Dedifferentiated amniotic fluid mesenchymal stem cell (primary cell): ENCODE measurements at regions not wholly inside any gene's neighbourhood (a gene's known extent, or its start where the extent isn't known, plus 50 kb on each side); places are given as distances from the start of the nearest gene placed in this dataset.

Experiments
- DNase-seq: peaks from one replicate; pipeline ENCODE4 v3.0.0-alpha.2; 2016; ENCODE audit errors: extremely low spot score

DNA sequence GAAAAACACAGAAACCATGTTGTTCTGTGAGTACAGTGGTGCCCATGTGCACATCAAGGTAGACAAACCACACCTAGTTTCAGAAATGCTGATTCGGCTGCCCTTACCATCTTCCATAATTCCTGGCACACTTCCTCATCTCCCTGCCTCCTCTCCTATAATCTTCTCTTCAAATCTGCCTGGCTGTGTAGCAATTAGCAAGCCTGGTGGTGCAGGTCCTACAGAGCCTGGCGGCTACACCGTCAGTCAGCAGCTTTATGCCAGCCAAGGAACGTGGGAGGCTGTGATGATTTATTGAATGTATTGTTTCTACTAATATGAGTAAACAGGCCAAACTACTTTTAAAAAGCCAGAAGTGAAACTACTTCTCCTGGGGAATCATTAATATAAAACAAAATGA lies 106.8 kb downstream of the SEMA6D start:
- DNase-seq: no peak

DNA sequence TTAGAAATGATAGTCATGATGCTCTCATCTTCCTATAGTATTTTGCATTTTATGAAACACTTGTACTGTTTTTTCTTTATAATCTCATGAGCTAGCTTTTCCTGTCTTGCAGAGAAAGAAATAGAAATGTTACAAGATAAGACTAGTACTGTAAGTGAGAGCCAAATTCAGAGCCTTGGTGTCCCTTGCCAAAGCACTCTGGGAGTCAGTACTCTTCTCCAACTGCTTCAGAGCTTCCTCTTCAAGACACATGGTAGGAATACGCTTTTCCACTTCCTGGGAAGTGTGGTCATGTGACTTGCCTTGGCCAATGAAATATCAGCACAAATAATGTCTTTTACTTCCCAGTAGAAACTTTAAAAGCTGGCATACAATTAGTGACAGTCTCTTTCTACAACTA lies 112.4 kb downstream of the SEMA6D start:
- no peak for DNase-seq

DNA sequence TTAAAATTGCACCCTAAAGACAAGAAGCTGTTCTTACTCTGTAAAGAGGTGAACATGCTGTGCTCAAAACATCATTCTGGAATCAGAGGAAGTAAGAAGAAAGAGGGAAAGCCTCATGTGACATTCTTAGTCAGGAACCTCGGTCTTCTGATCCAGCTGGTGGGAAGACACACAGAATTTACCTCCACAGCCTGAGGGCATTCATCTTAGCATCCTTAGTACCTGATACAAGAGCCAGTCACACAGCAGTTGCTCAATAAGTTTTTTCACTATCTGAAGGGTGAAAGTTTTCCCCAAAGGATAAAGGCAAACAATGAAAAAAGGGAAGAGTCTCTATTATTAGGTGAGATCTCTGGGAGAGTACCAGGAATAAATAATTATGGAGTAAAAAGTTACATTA lies 116.8 kb downstream of the SEMA6D start:
- no peak for DNase-seq

DNA sequence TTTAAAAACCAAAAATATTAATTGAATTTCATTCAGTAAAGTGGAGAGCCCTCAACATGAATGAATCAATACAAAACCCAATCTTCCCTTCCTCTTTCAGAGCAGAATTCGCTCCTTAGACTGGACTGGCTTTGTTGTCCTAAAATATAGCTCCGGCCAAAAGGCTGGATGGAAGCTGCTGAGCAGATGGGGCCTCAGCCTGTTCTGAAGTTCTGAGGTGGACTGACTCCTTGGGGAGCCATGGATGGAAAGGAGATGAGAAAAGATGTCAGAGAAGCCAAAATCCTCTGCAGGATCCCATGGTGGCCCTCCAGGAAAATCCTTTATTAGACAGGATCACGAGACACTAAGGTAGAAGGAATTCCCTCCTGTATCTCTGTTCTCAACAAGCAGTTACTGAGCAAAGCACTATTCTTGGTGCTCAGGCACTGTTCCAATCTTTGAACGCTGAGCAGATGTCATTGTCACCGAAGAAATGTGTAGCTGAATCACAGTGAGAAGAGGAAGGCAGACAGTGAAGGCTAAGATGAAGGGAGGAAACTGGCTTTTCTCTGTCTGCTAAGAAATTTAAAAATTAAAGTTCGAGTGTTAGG lies 122.0 kb downstream of the SEMA6D start:
- DNase-seq: no peak

DNA sequence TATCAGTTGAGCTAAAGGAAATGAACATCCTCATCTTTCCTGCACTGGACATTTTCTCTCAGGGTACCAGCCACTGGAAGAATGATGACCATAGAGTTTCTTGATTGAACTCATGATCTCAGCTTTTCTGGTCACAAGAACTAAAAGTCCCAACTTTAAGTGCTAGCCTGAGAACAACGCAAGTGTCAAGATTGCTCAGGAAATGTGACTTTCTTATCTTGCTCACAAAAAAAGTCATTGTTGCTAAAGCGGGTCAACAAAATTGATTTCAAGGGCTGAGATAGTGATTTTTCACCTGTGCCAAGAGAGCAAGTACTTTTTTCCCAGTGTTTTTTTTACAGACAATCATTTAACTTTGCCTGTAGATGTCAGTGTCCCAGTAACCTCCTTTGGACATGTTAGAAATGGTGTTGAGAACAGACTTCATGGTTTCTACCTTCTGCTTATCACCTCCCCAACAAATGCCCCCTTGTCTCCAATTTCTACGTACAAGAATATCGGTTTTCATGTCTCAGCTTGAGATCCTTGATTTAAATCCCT lies 125.9 kb downstream of the SEMA6D start:
- no peak for DNase-seq

DNA sequence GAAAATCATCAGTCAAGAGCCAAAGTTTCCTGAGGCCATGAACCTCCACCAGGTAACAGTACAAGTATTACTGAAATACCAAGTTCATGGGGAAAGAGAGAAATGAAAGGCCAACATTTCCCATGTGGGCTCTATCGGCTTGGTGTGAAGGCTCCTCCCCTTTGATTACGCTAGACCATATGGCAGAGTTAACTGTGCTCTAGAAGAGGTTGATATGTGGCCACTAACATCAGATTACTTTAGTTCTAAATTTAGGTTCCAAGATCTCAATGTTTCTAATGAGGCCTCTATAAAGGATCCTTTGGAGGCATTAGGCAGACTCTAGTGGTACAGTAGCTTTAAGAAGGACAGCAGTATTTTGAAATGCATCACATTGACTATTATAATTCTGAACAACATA lies 127.1 kb downstream of the SEMA6D start:
- DNase-seq: no peak

DNA sequence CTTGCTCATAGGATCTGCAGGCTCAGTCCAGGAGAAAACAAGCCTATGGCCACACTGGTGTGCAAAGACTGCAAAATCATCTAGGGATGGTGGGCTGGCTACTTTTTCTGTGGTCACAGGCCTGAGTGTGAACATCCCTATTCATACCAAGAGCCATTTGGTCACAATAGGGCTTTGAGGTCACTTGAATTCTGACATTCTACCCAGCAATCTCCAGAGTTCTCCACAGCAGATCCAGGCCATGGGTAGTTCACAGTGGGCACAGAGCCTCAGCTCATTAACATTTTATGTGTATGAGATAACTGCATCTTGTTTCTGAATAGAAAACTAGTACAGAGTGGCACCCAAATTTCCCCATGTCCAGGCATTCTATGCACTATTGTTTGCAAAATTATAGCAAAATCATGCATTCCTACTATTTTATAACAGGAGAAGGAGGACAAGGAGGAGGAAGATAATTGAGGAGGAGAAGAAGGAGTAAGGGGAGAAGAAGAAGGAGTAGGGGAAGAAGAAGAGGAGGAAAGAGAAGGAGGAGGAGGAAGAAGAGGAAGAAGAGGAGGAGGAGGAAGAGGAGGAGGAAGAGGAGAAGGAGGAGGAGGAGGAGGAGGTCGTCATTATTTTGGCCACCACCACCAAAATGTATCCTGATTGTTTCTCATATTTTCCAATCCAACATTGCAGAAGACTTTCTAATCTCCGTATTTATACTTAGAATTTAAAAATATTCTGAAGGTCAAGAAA lies 129.0 kb downstream of the SEMA6D start:
- no peak for DNase-seq

DNA sequence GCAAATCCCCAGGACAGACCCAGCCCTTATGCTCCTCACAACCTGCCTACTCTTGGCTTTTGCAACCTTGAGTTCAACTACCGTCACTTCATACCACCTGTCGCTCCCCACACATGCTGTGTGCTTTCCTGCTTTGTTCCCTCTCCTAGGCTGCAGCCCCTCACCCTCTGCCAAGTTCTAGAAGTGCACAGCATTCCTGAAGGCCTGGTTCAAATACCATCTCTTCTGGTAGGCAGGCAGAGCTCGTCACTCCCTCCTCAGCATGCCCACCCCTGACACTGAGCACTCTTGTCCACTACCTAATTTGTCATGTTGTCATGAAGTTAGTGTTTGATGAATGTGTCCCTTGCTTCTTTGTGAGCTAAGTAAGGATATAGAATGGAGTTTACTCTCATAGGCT lies 129.6 kb downstream of the SEMA6D start:
- no peak for DNase-seq

DNA sequence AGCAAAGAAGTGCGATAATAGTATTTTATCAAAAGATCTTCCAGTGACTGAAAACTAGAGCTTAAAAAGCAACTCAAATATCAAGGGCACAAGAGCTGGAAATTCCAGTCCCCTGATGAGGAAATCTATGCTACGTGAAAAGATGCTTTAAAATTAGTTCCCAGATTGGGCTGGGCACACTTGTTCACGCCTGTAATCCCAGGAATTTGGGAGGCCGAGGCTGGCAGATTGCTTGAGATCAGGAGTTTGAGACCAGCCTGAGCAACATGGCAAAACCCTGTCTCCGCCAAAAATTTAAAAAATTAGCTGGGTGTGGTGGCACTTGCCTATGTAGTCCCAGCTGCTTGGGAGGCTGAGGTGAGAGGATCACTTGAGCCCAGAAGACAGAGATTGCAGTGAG lies 138.8 kb downstream of the SEMA6D start:
- DNase-seq: no peak

DNA sequence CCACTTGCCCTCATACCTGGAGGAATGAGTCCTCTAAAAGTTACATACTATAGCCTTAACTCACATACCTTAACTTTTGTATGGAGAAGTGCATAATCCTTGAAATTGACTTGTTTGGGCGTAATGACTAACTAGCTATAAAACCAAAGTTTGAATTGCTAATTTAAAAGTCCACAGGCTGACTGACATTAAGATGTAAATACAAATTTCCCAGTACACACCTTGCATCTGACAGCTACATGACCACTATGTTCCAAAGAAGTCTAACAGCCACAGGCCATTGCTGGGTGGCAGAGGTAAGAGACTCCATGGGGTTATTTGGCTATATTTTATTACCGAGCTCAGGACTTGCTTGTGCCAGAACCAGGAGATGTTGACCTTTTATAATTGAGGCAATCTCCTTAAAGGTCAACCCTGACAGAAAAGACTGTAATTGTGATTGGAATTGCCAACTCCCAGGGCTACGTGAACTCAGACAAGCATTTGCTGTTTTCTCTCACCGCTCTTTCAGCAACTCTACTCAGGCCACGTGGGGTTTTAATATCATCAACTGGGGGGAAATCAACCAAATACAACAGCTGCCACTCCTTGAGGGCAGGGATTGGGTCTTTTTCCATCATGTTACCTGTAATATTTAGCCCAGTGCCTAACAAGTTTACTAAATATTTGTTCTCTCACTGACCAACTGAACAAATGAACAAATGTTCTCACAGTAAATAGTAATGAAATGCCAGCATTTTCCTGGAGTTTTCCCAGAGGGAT lies 139.9 kb downstream of the SEMA6D start:
- DNase-seq: no peak

DNA sequence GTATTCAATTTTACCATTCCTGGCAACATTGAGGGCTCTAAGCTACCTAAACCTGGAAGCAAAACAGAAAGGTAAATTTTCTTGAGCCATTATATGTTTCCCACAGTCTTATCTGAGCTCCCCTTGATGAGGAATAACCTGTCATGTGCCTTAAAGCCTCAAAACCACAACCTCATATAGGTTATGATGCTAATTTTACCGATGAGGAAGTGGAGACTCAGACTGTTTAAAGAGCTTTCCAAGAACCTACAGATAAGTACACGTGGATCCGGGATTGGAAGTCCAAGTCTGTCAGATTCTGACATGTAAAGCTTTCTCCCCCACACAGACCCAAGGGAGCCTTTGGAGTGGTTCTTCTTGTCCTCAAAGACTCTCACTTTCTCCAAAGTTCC lies 140.5 kb downstream of the SEMA6D start:
- DNase-seq: no peak

DNA sequence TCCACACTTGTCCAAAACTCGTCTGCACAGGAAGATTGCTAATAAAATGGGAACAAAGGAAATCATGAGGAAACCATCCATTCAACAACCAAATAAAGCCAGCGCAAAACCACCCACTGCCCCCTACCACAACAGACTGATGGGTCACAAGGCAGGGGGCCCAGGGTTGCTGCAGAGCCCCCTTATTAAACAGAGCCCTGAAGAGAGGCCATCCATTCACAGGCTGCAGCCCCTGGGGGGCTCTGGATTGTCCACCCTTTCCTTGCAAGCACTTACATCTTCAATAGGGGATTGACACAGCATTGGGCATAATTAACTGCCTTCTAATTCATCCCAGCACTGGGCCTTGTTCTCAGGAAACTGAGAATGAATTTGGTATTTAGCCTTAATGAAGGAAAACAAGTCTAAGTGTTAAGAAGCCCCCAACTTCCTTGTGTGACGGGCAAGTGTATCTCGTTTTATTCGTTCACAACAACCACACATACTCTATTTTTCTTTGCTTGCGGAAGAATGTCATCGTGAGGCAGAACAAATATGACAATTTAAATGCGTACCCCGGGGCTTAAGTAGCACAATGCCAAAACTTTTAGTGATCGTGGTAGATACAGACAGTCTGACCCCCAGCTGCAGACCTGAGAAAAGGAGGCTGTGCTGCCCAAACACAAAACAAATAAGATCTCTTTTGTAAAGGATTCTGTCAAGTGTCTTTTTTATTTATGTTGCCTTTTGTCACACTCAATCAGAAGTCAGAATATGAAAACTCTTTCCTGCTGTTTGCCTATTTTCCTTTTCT lies 144.0 kb downstream of the SEMA6D start:
- no peak for DNase-seq

DNA sequence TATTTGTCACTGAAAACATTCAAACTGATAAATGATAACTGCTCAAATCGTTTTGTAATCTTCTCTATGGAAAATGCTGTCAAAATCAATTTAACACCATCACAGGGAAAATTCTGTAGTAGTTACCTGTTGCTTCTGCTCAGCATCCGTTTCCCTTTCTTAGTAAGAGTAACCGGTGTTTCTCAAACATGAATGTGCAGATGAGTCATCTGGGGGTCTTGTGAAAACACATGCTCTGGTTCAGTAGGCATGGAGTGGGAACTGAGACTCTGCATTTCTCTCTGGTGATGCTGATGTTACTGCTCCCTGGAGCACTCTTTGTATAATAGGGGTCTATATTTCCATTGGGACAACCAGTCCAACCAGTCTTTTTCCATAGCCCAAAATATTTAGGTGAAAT lies 145.1 kb downstream of the SEMA6D start:
- no peak for DNase-seq

DNA sequence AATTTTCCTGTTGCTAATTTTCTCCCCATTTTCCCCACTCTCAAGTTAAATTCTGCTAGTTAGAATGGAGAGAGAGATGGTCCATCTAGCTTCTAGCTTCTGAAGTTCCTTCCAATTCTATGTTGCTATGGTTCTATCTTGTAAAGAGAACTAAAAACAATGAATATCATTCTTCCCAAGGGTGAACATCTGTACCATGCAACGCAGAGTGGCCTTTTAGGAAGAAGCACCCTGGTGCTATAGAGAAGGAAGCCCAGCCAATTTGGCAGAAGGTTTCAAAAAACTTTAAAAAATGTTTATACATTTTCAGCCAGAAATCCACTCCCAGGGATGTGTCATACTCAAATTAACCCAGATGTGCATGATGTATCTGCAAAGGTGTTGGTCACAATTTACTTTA lies 149.1 kb downstream of the SEMA6D start:
- DNase-seq: no peak

DNA sequence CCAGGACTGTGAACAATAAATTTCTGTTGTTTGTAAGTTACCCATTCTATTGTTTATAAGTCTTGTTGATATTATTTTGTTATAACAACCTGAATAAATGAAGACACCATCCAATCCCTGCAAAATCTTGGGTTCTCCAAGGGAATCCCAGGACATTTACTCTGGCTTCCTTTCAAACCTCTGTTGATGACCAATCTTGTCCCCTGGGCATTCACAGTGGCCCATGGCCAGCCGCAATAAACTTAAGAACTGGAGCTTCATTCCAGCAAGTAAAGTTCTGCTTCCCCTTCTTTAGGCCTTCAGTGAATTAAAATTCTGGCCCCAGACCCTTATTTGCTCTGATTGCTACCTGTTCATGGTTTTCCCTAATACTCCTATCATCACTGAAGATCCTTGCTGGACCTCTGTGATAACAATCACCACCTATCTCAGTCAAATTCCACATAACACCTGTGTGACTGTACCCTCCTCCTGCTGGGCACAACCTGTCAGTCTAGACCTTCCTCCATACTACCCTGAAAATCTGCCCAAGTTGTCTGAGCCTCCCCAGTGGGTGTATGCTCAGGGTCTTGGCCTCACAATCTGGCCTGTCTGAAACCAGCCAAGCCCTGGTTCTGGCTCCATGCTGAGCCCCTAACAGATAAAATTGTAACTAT lies 153.1 kb downstream of the SEMA6D start:
- DNase-seq: no peak

DNA sequence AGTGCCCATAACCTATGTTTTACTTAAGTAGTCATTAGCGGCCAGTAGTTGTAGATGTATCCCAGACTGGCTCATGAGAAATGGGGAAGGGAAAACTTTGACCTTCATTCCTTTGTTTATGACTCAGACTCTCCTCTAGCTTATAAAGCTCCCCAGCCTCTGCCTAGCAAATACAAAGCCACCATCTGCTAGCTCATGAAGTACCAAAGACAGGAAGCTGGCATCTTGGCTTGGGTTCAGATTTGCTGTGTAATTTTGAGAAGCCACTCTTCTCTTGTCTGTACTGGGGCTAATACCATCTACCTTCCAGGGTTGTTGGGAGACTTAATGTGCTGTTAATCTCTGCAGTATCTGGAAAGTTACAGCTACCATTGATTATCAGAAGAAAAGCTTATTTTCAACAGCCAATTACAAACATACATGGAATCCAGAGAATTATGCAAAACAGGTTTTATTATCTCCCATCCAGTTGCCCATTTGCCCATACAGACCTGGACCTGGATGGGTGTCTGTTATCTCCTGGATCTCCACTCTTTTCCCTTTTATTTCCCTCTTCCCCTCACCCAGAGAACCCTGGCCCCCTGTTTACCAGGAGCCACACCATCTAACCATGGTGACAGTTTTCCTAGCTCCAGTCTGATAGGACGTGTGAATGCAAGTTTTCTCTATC lies 153.8 kb downstream of the SEMA6D start:
- no peak for DNase-seq

DNA sequence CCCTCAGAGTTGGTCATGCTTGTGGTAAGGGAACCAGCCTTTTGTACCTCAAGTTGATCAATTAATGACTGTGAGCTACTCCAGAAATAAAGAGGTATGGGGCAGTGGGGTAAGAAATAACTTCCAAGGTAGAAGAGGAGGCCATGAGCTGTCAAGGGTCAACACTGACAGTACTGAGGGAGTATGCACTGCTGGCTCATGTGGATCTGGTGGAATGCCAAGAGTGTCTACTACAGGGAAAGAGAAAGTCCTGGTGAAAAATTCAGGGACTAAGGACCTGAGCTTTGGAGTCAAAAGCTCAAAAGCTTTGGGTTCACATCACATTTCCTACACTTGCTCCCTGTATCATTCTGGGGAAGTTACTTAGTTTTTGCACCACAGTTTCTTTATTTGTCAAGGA lies 154.9 kb downstream of the SEMA6D start:
- no peak for DNase-seq

DNA sequence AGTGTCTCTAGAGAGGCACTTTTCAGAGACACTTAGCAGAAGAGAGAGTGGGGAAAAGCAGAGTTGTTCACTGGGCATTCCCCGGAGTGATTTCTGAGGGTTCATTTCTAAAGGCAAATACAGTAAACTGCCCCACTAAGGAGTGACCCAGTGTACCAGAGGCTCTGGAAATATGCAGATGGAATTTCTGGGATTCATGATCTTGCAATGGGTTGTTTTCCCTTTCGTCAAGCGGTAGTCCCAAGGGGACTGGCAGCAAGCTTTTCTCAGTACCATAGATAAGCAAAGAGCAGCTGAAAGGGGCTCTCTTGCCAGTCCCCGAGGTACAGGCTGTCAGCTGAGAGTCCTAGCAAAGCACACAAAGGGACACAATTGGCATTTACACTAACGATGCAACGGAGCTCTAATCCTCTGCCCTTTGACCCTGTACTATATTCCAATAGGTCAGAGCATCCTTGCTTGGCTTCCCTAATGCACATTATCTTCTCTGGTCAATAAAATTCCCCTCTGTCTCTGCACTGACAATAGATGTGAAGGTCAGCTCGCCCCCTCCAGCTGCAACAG lies 155.6 kb downstream of the SEMA6D start:
- no peak for DNase-seq

DNA sequence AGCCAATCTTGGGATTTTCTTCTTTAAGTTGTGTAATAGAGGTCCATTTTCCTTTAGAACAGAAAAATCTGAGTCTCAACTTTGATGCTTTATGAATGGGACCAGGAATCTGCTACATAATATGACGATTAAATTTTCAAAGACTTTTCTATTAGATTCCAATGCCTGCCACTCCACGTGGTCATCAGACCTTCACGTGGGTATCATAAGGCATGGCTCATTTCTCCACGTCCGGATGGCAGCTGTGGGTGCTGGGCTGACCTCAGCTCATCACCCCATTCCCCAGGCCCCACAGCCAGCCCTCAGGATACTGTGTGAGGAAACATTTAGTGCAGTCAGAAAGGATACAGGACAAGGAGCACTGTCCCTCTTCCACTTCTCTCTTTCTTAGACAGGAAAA lies 159.7 kb downstream of the SEMA6D start:
- no peak for DNase-seq

DNA sequence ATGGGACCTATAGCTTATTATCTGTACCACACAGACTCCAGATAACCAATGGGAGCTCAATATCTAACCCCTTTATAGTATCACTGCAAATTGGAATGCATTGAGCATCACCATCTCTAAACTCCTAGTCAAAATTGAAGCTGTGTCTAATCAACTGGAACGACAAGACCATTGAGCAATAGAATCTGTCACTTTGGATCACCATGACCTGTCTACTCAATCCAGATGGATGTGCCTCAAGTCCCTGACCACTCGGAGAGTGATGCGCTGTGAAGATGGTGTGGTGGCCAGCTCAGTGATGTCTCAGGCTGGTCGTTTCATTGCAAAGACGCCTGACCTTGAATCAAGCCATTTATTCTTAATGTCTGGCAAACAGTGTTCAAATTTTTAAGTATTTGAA lies 160.5 kb downstream of the SEMA6D start:
- DNase-seq: no peak

DNA sequence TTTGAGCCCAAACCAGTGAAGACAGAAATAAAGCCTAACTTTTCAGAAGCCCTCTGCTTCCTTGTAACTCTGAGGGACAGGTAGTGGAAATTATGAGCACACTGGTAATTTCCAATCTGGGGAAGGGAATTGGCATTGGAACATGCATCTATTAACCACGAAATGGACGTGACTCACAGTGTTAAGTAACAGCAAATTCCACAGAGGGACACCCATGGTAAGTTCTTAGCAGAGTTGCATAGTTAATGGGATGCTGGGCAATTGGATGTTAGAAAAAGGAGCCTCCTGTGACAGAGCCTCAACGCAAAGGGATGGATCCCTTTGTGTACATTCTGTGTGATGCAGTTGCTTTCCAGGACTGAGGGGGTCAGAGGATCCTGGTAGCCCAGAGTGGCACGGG lies 168.6 kb downstream of the SEMA6D start:
- DNase-seq: no peak
